ENCODE measurements at regions not wholly inside any gene's neighbourhood (a gene's known extent, or its start where the extent isn't known, plus 50 kb on each side); places are given as distances from the start of the nearest gene placed in this dataset.

GRCh38 chrX:115940348-115940747 is 230.2 kb upstream of the AGTR2 start:
- no peak for TF ChIP-seq CTCF (IDR thresholded peaks at IDR 0.05)
- TF ChIP-seq NFATC4 (CRISPR knock-in tag; IDR thresholded peaks at IDR 0.05): no peak
- TF ChIP-seq SMAD4 (CRISPR knock-in tag; IDR thresholded peaks at IDR 0.05): no peak
- no peak for TF ChIP-seq NFYB (CRISPR knock-in tag; conservative IDR thresholded peaks at IDR 0.05; ENCODE audit: low read depth)
- no peak for TF ChIP-seq ATF2 (CRISPR knock-in tag; IDR thresholded peaks at IDR 0.05; ENCODE audit: borderline replicate concordance, low read depth)
- no peak for TF ChIP-seq NR3C1 (CRISPR knock-in tag; conservative IDR thresholded peaks at IDR 0.05; ENCODE audit: low read depth)
- TF ChIP-seq IRF2 (CRISPR knock-in tag; IDR thresholded peaks at IDR 0.05; ENCODE audit: borderline replicate concordance, low read depth): no peak
- TF ChIP-seq ARID4B (CRISPR knock-in tag; IDR thresholded peaks at IDR 0.05; ENCODE audit: borderline replicate concordance): no peak
- TF ChIP-seq SP1 (CRISPR knock-in tag; conservative IDR thresholded peaks at IDR 0.05): no peak
- TF ChIP-seq ZNF263 (CRISPR knock-in tag; IDR thresholded peaks at IDR 0.05; ENCODE audit: low read depth): no peak
- no peak for TF ChIP-seq AFF4 (CRISPR knock-in tag; IDR thresholded peaks at IDR 0.05; ENCODE audit: borderline replicate concordance)
- TF ChIP-seq ATF3 (CRISPR knock-in tag; conservative IDR thresholded peaks at IDR 0.05): no peak

All from WTC11 (cell line).